ENCODE measurements at regions not wholly inside any gene's neighbourhood (a gene's known extent, or its start where the extent isn't known, plus 50 kb on each side); places are given as distances from the start of the nearest gene placed in this dataset.

DNA sequence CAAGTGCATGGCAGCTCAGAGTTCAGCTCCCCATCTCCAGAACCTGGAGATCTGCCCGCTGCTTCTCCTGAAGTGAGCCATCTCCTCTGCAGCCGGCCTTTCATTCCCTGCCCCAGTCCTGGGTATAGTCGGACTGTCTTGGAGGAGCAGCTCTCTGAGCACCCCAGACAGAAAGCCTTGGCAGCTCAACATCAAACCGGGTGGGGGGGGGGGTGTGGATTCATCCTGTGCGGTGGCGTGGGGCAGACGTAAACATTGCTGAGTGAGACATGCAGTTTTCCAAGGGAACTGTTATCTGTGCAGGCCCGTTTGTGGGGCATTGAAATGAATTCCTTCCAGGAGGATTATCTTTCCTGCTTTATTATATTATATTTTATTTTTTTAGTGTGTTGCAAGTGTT lies 125.9 kb upstream of the MYCN start:
- H3K27ac ChIP-seq: no peak overlapping the region

DNA sequence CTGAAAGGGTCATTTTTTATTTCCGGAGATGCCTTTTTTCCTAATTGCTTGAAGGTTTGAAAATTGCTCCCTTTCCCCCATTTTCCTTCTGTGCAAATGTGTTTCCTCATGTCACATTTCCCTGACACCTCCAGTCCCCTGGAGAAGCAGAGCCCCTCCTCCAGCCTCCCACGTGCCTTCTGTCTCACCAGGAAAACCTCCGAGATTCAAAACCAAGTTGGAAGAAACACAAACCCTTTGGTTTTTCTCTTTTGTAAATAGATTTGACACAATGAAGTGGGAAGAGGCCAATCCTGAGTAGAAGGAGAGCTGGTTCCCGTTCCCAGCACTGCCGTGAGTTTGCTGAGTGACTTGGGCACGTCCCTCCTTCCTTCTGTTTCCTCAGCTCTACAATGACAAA lies 125.4 kb upstream of the MYCN start:
- H3K9me3 ChIP-seq: no peaks in the 10 kb centered on the region
- H3K27ac ChIP-seq: no peak overlapping the region
- H3K27me3 ChIP-seq: no peaks in the 10 kb centered on the region
- DNase-seq (no peak), ATAC-seq (no peak)
- no peak for TF ChIP-seq POLR2A (IDR thresholded peaks at IDR 0.05)
- TF ChIP-seq, protein P1, sequence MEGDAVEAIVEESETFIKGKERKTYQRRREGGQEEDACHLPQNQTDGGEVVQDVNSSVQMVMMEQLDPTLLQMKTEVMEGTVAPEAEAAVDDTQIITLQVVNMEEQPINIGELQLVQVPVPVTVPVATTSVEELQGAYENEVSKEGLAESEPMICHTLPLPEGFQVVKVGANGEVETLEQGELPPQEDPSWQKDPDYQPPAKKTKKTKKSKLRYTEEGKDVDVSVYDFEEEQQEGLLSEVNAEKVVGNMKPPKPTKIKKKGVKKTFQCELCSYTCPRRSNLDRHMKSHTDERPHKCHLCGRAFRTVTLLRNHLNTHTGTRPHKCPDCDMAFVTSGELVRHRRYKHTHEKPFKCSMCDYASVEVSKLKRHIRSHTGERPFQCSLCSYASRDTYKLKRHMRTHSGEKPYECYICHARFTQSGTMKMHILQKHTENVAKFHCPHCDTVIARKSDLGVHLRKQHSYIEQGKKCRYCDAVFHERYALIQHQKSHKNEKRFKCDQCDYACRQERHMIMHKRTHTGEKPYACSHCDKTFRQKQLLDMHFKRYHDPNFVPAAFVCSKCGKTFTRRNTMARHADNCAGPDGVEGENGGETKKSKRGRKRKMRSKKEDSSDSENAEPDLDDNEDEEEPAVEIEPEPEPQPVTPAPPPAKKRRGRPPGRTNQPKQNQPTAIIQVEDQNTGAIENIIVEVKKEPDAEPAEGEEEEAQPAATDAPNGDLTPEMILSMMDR (IDR thresholded peaks at IDR 0.05 in 4 of 5, conservative IDR thresholded peaks at IDR 0.05 in 1 of 5): no peak
- in situ Hi-C loops (cut with MboI; ENCODE audit: low sequenced_read_pairs in 4 of 4) (no loop called here), intact Hi-C loops (cut with DNase I; ENCODE audit: low total_unique reads) (no loop called here)
- H3K36me3 ChIP-seq: no peaks in the 10 kb centered on the region
- H3K4me3 ChIP-seq: no peak overlapping the region
- H3K4me1 ChIP-seq: no peaks in the 10 kb centered on the region

More for the DNA sequence above, 125.9 kb upstream of the MYCN start:
- intact Hi-C loops (cut with DNase I; ENCODE audit: low total_unique reads) (no loop called here), in situ Hi-C loops (cut with MboI; ENCODE audit: low sequenced_read_pairs in 4 of 4) (no loop called here)
- ATAC-seq (no peak), DNase-seq (no peak)
- Histone ChIP-seq H3K27me3 (no peaks in the 10 kb centered on the region), H3K4me1 (no peaks in the 10 kb centered on the region), H3K36me3 (no peaks in the 10 kb centered on the region), H3K4me3 (no peak overlapping the region), H3K9me3 (no peaks in the 10 kb centered on the region)
- no peak for TF ChIP-seq POLR2A (IDR thresholded peaks at IDR 0.05)
- TF ChIP-seq, protein P1 (IDR thresholded peaks at IDR 0.05 in 4 of 5, conservative IDR thresholded peaks at IDR 0.05 in 1 of 5): no peak

DNA sequence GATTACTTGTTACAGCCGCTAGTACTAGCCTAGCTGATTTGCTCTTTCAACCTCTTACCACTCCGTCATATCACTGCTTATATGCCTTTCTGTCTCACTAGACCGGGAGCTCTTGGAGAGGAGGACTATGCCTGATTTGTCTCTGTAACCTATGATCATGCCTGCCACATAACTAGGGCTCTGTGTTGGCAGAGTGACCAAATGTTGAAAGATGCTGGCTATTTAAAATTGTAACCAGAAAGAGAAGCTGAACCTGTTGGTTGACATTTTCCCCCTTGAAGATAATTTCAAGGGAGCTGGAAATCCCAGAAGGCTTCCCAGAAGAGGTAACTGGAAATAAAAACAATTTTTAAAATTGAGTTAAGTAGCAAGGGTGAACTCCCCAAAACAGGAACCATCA lies 124.1 kb upstream of the MYCN start:
- TF ChIP-seq, protein P1 (IDR thresholded peaks at IDR 0.05 in 4 of 5, conservative IDR thresholded peaks at IDR 0.05 in 1 of 5): no peak
- no peak for TF ChIP-seq POLR2A (IDR thresholded peaks at IDR 0.05)
- in situ Hi-C loops (cut with MboI; ENCODE audit: low sequenced_read_pairs in 4 of 4) (no loop called here), intact Hi-C loops (cut with DNase I; ENCODE audit: low total_unique reads) (no loop called here)
- Histone ChIP-seq H3K4me3 (no peak overlapping the region), H3K9me3 (no peaks in the 10 kb centered on the region), H3K4me1 (no peaks in the 10 kb centered on the region), H3K27me3 (no peaks in the 10 kb centered on the region), H3K36me3 (no peaks in the 10 kb centered on the region), H3K27ac (no peak overlapping the region)
- DNase-seq: no peak
- no peak for ATAC-seq

DNA sequence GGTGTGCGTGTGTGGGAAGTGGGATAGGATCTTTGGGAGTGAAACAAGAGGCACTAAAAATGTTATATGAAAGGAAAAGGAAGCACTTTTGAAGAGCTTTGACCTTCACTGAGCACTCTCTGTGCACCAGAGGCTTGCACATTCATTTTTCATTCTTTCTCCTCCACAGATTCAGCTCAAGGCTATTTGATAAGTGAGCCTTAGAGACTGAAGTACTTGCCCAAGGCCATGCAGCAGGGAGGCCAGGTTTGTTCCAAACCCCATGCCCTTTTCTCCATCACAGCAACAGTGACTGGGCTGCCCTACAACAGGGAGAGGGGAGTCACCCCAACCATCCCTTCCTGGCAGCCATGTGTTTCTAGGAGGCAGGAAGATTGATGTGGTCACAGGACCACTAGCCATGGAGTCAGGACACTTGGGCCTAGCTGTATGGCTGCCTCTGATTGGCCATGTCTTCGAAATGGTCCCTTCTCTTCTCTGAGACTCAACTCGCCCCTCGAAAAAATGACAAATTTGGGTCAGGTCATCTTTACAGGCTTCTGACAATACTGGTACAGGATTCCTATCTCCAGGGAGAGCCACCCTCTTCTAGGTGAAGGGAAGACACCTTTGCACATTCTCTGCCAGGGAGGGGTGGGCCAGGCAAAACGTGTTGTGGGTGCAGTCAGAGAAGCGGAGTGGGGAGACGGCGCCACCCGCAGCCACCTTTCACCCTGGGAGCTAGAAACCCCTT lies 123.5 kb upstream of the MYCN start:
- DNase-seq: no peak
- Histone ChIP-seq H3K27me3 (no peaks in the 10 kb centered on the region), H3K9me3 (no peaks in the 10 kb centered on the region), H3K36me3 (no peaks in the 10 kb centered on the region), H3K4me1 (no peaks in the 10 kb centered on the region), H3K27ac (no peak overlapping the region), H3K4me3 (no peak overlapping the region)
- intact Hi-C loops (cut with DNase I; ENCODE audit: low total_unique reads) (no loop called here), in situ Hi-C loops (cut with MboI; ENCODE audit: low sequenced_read_pairs in 4 of 4) (no loop called here)
- ATAC-seq: no peak
- no peak for TF ChIP-seq POLR2A (IDR thresholded peaks at IDR 0.05)
- TF ChIP-seq, protein P1 (IDR thresholded peaks at IDR 0.05 in 4 of 5, conservative IDR thresholded peaks at IDR 0.05 in 1 of 5): no peak

DNA sequence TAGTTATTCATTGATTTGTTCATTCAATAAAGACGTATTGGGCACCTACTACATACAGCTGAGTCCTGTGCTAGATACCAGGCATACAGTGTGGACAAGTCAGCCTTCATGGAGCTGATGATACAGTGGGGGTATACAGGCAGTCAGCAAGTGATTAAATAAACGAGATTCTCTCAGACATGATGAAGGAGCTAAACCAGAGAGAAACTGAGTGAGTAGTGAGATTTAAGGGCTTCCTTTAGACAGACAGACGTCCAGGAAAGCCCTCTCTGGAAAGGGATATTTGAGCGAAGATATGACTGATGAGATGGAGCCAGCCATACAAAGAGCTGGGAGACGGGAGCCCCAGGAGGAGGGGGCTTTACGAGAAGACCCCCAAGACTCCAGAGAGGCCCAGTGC lies 122.6 kb upstream of the MYCN start:
- H3K27me3 ChIP-seq: no peaks in the 10 kb centered on the region
- no peaks in the 10 kb centered on the region for H3K4me1 ChIP-seq
- no peak overlapping the region for H3K27ac ChIP-seq
- intact Hi-C loops (cut with DNase I; ENCODE audit: low total_unique reads): no loop called here
- H3K36me3 ChIP-seq: no peaks in the 10 kb centered on the region
- H3K9me3 ChIP-seq: no peaks in the 10 kb centered on the region
- in situ Hi-C loops (cut with MboI; ENCODE audit: low sequenced_read_pairs in 4 of 4): no loop called here
- TF ChIP-seq, protein P1 (IDR thresholded peaks at IDR 0.05 in 4 of 5, conservative IDR thresholded peaks at IDR 0.05 in 1 of 5): no peak
- TF ChIP-seq POLR2A (IDR thresholded peaks at IDR 0.05): no peak
- DNase-seq (no peak), ATAC-seq (no peak)
- H3K4me3 ChIP-seq: no peak overlapping the region
